ENCODE measurements at regions not wholly inside any gene's neighbourhood (a gene's known extent, or its start where the extent isn't known, plus 50 kb on each side); places are given as distances from the start of the nearest gene placed in this dataset.
"Not testable (repeated sequence)": the region's sequence is repeated elsewhere in the genome, so short reads cannot be mapped to it uniquely, and the experiment has no call there.

DNA sequence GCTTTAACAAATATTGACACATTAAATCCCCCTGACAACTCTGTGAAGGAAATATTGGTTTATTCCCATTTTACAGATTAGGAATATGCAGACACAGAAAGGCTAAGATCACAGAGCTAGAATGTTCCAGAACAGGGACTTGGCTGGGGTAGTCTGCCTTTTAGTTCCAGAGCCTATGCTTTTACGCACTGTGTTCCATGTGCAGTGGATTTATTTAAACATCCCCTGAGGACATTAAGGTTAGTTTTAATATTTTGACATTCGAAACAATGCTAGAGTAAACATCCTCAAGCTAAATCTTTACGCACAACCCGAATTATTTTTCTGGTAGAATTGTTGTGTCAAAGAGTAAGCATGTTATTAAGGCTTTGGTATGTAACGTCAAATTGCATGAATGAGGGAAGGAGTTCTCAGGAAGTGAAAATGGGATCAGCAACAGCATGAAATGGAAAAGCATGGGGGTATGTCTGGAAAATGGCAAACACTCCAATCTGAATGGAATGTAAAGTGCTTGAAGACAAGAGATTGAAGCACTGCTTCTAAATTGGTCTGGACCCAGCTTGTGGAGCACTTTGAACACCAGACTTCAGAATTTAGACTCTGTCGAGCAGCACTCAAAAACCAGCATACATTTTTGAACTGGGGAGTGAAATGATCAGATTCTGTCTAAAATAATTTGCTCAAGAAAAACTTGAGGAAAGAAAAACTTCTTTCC lies 429.9 kb downstream of the CD83 start:
- Histone ChIP-seq H3K36me3 (no peaks in the 10 kb centered on the region), H3K4me3 (no peak overlapping the region), H3K27me3 (no peaks in the 10 kb centered on the region), H3K4me1 (no peaks in the 10 kb centered on the region), H3K9me3 (no peaks in the 10 kb centered on the region), H3K27ac (no peak overlapping the region)
- DNase-seq (no peak), ATAC-seq (ENCODE audit: low FRiP score in 2 of 2) (peak in 1 of 2 donors; percentile 59)
- TF ChIP-seq POLR2AphosphoS5 (IDR thresholded peaks at IDR 0.05) (no peak), POLR2A (IDR thresholded peaks at IDR 0.05) (no peak), EP300 (IDR thresholded peaks at IDR 0.05) (no peak)
- TF ChIP-seq, protein P1, sequence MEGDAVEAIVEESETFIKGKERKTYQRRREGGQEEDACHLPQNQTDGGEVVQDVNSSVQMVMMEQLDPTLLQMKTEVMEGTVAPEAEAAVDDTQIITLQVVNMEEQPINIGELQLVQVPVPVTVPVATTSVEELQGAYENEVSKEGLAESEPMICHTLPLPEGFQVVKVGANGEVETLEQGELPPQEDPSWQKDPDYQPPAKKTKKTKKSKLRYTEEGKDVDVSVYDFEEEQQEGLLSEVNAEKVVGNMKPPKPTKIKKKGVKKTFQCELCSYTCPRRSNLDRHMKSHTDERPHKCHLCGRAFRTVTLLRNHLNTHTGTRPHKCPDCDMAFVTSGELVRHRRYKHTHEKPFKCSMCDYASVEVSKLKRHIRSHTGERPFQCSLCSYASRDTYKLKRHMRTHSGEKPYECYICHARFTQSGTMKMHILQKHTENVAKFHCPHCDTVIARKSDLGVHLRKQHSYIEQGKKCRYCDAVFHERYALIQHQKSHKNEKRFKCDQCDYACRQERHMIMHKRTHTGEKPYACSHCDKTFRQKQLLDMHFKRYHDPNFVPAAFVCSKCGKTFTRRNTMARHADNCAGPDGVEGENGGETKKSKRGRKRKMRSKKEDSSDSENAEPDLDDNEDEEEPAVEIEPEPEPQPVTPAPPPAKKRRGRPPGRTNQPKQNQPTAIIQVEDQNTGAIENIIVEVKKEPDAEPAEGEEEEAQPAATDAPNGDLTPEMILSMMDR (IDR thresholded peaks at IDR 0.05), result no peak
- 45 to 54% methylated on average over 6 of the region's 6 CpGs for WGBS, 2 donors

DNA sequence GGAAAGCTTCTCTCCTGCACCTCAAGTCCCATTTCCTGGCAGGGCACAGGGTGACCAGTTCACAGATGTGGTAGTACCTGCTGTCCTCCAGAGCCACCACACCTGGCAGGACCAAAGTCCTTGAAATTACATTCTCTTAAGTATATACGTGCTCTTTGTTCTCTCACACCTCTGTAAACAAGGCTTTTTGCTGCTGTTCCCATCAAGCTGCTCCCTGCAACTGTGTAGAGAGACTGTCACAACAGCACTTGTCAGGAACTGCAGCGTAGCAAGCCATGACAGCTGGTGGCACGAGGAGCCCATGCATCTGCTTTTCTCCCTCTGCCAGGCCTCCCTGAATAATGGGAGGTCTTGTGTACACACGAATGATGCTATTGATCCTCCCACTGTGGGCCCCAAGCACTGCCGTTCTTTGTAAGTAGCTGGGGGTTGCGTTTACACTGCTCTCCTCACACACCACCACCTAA lies 431.8 kb downstream of the CD83 start:
- ATAC-seq (ENCODE audit: low FRiP score in 2 of 2), result no peak
- DNase-seq, result no peak
- no peak for TF ChIP-seq EP300 (IDR thresholded peaks at IDR 0.05)
- TF ChIP-seq POLR2AphosphoS5 (IDR thresholded peaks at IDR 0.05), result no peak
- TF ChIP-seq, protein P1 (IDR thresholded peaks at IDR 0.05), result no peak
- no peak for TF ChIP-seq POLR2A (IDR thresholded peaks at IDR 0.05)

DNA sequence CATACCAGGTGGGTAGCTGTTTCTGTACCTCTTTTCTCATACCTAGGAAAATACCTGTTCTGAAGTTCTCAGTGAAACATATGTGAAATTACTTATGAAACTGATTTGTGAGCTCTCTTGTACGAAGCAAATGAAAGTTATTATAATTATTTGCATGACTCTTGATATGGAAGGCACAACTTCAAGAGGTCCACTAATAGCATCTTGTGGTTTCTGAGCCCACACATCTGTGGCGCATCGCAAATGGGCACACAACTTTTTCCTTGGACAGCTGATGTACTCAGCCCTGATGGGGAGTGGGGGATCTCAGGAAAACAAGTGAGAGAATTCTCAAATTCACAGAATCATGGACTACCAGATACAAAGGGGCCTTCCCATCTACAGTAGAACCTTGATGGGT lies 432.3 kb downstream of the CD83 start:
- H3K27ac ChIP-seq, result no peak overlapping the region

More for the DNA sequence above, 431.8 kb downstream of the CD83 start:
- no peak overlapping the region for H3K4me3 ChIP-seq
- 39 to 57% methylated on average over 6 of the region's 6 CpGs for WGBS, 2 donors
- no peaks in the 10 kb centered on the region for H3K4me1 ChIP-seq
- H3K36me3 ChIP-seq, result no peaks in the 10 kb centered on the region
- no peak overlapping the region for H3K27ac ChIP-seq
- no peaks in the 10 kb centered on the region for H3K27me3 ChIP-seq
- H3K9me3 ChIP-seq, result no peaks in the 10 kb centered on the region

DNA sequence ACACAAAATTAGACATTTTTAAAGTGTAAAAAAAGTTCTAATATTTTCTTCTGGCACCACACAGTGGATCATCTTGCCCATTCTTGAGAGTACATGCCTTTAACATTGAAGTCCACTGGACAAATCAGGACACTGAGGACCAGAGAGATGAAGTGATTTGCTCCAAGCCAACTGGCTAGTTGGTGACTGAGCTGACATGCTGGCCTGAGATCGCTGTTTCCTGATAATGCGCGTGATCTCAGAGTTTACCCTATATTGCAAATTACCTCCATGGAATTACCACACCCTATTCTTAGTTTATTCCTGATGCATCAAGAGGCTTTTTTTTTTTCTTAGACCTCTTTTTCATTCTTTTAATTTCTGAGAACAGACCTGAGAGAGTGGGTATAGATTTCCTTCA lies 432.8 kb downstream of the CD83 start:
- H3K36me3 ChIP-seq, result no peaks in the 10 kb centered on the region
- WGBS, 2 donors, result 91 to 92% methylated on average over 3 of the region's 3 CpGs
- no peak overlapping the region for H3K27ac ChIP-seq
- H3K4me3 ChIP-seq, result no peak overlapping the region
- no peaks in the 10 kb centered on the region for H3K27me3 ChIP-seq
- H3K9me3 ChIP-seq, result no peaks in the 10 kb centered on the region
- no peak for DNase-seq
- TF ChIP-seq EP300 (IDR thresholded peaks at IDR 0.05) (no peak), POLR2A (IDR thresholded peaks at IDR 0.05) (no peak), POLR2AphosphoS5 (IDR thresholded peaks at IDR 0.05) (no peak)
- TF ChIP-seq, protein P1 (IDR thresholded peaks at IDR 0.05), result no peak
- H3K4me1 ChIP-seq, result no peaks in the 10 kb centered on the region
- no peak for ATAC-seq (ENCODE audit: low FRiP score in 2 of 2)

More for the DNA sequence above, 432.3 kb downstream of the CD83 start:
- H3K9me3 ChIP-seq, result no peaks in the 10 kb centered on the region
- ATAC-seq (ENCODE audit: low FRiP score in 2 of 2), result no peak
- TF ChIP-seq POLR2AphosphoS5 (IDR thresholded peaks at IDR 0.05) (no peak), POLR2A (IDR thresholded peaks at IDR 0.05) (no peak), EP300 (IDR thresholded peaks at IDR 0.05) (no peak)
- TF ChIP-seq, protein P1 (IDR thresholded peaks at IDR 0.05), result no peak
- no peak overlapping the region for H3K4me3 ChIP-seq
- WGBS, 2 donors, result 88 to 93% methylated on average over 3 of the region's 3 CpGs
- H3K36me3 ChIP-seq, result no peaks in the 10 kb centered on the region
- no peaks in the 10 kb centered on the region for H3K27me3 ChIP-seq
- no peaks in the 10 kb centered on the region for H3K4me1 ChIP-seq
- no peak for DNase-seq

DNA sequence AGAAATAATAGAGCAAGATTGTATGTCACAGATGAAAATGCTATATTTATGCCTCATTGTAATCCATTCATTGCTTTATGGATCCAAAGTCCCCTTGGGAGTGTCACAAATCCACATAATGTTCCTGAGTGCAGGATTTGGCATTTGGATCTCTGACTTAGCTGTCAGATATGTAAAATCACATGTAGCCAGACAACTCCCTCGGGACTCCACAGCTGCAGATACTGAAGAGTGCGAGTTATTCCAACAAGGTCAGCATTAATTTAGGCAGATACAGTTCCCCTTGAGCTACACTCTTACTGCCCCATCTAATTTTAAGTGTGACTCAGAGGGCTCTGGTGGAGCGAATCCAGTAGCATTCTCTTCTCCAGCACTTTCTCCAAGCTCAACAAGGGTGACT lies 433.2 kb downstream of the CD83 start:
- H3K36me3 ChIP-seq, result no peaks in the 10 kb centered on the region
- no peak for DNase-seq
- no peak for TF ChIP-seq POLR2A (IDR thresholded peaks at IDR 0.05)
- no peak for TF ChIP-seq POLR2AphosphoS5 (IDR thresholded peaks at IDR 0.05)
- TF ChIP-seq EP300 (IDR thresholded peaks at IDR 0.05), result no peak
- TF ChIP-seq, protein P1 (IDR thresholded peaks at IDR 0.05), result no peak
- H3K27ac ChIP-seq, result no peak overlapping the region
- peak in 1 of 2 donors; percentile 60 for ATAC-seq (ENCODE audit: low FRiP score in 2 of 2)
- no peaks in the 10 kb centered on the region for H3K9me3 ChIP-seq
- H3K4me3 ChIP-seq, result no peak overlapping the region
- no peaks in the 10 kb centered on the region for H3K27me3 ChIP-seq
- 66 to 94% methylated on average over 3 of the region's 3 CpGs for WGBS, 2 donors
- no peaks in the 10 kb centered on the region for H3K4me1 ChIP-seq

DNA sequence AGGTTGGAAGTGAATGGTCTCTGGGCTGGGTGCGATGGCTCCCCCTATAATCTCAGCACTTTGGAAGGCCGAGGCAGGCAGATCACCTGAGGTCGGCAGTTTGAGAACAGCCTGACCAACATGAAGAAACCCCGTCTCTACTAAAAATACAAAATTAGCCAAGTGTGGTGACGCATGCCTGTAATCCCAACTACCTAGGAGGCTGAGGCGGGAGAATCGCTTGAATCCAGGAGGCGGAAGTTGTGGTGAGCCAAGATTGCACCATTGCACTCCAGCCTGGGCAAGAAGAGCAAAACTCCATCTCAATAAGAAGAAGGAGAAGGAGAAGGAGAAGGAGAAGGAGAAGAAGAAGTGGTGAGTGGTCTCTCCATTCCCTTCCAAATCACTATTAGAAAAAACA lies 434.0 kb downstream of the CD83 start:
- DNase-seq; H3K4me1 ChIP-seq; ATAC-seq (ENCODE audit: low FRiP score in 2 of 2); H3K27me3 ChIP-seq; H3K9me3 ChIP-seq; H3K36me3 ChIP-seq; H3K27ac ChIP-seq; H3K4me3 ChIP-seq: not testable (repeated sequence)
- 86 to 94% methylated on average over 8 of the region's 8 CpGs for WGBS, 2 donors

All from upper lobe of left lung (tissue), 6 donors.